ENCODE measurements at regions not wholly inside any gene's neighbourhood (a gene's known extent, or its start where the extent isn't known, plus 50 kb on each side); places are given as distances from the start of the nearest gene placed in this dataset.

DNA sequence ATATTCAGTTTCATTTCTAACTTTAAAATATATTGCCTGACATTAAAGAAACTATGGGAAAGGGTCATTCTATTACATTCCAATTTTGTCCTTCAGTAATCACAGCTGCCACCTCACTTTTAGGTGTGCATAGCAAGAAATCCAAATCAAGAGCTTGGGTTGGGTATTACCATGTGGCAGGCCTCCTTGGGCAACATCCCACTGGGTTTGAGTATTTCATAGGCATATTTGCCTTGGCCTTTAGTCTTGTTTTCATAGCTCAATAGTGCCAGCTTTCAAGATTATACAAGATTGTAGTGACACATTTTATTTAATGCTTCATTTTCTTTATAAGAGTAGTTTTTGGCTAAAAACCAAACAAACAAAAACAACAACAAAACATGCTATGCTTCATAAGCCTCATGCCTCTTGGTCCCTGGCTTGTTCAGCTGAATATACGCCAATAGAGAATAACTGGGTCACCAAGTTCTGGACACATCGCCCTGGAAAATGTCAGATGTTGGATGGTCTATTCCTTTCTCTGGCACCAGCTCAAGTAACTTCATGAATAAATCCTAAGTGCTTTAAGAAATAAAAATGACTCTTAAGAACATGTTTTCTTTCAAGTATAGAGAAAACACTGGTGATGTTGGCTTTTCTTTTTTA, 167.4 kb upstream of the STARD13 start:
- TF ChIP-seq, protein P1, sequence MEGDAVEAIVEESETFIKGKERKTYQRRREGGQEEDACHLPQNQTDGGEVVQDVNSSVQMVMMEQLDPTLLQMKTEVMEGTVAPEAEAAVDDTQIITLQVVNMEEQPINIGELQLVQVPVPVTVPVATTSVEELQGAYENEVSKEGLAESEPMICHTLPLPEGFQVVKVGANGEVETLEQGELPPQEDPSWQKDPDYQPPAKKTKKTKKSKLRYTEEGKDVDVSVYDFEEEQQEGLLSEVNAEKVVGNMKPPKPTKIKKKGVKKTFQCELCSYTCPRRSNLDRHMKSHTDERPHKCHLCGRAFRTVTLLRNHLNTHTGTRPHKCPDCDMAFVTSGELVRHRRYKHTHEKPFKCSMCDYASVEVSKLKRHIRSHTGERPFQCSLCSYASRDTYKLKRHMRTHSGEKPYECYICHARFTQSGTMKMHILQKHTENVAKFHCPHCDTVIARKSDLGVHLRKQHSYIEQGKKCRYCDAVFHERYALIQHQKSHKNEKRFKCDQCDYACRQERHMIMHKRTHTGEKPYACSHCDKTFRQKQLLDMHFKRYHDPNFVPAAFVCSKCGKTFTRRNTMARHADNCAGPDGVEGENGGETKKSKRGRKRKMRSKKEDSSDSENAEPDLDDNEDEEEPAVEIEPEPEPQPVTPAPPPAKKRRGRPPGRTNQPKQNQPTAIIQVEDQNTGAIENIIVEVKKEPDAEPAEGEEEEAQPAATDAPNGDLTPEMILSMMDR (IDR thresholded peaks at IDR 0.05; ENCODE audit: low read depth, low read length): no peak
- DNase-seq (ENCODE audit: extremely low read depth, low read depth): no peak

DNA sequence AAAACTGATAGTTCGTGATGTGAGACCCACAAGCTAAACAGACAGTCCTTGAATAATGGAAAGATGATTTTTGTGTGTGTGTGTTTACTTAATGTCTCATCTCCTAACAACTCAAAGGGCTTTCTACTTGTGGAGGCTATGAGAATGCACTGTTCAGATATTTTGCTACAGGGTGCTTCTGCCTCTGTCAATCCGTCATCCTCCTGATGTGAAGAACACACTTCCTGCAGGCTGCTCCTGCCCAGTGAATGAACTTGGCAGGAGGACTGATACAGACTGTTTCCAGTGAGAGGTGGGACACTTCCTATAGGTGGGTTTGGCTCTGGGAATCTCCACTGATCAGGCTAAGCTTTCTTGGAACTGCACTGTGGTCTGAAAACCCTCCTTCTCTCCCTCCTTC, 168.4 kb upstream of the STARD13 start:
- DNase-seq (ENCODE audit: extremely low read depth, low read depth): no peak
- TF ChIP-seq, protein P1 (IDR thresholded peaks at IDR 0.05; ENCODE audit: low read depth, low read length): no peak

DNA sequence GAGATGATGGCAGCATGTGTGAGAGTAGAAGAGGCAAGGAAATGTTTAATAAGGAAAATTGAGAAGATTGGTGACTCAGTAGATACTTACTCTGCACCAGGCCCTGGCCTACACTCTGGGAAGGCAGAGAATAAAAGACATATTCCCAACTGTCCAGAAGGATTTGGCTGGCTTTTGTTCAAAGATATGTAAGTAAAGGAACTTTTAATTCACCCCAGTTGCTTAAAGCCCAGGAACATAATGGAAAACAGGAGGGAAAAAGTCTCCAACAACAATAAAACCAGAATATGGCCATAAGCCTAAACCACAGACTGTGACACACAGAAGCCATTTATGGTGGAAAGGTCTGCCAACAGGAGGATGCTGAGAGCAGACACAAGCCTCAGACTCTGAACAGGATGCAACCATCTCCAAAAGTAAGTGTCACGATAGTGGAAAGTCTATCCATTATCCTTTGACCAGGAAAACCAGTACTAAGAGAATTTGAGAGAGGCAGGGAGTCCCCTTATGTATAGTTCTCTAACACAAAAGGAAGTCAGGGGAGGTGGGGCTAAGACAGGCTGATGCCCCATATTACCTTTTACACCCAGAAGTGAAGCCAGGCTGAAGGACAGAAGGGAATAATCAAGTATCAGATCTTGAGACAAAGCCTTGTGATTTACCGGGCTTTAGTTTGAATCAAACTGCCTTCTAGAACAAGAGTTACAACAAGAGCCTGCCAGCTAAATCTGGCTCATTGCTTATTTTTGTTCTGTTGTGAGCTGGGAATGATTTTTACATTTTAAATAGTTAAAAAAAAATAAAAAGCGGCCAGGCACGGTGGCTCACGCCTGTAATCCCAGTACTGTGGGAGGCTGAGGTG, 169.5 kb upstream of the STARD13 start:
- TF ChIP-seq, protein P1 (IDR thresholded peaks at IDR 0.05; ENCODE audit: low read depth, low read length): no peak
- DNase-seq (ENCODE audit: extremely low read depth, low read depth): peak; percentile 61

DNA sequence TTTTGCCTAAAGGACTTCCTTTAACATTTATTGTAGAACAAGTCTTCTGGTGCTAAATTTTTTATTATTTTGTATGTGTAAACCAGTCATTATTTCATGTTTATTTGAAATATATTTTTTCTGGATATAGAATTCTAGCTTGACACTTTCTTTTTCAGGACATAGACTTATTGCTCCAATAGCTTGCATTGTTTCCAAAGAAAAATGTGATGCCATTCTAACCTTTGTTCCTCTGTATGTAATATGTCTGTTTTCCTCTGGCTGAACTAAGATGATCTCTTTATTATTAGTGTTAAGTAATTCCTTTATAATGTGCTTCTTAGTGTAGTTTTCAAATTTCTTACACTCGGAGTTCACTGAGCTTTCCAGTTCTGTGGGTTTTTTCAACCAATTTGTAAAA, 174.1 kb upstream of the STARD13 start:
- no peak for DNase-seq (ENCODE audit: extremely low read depth, low read depth)
- TF ChIP-seq, protein P1 (IDR thresholded peaks at IDR 0.05; ENCODE audit: low read depth, low read length): no peak

DNA sequence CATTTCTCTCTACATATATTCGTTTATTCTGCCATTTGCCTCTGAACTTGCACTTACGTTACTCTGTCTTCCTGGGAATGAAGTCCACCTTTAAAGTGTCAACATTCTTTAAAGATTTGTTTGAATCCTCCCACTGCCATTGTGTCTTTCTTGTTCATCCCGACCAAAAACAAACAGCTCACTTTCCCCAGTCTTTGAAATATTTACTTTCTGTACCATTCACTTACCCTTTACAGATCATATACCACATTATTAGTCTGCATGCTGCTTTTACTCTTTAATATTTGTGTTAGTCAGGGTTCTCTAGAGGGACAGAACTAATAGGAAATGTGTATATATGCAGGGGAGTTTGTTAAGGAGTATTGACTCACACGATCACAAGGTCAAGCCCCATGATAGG, 176.6 kb upstream of the STARD13 start:
- TF ChIP-seq, protein P1 (IDR thresholded peaks at IDR 0.05; ENCODE audit: low read depth, low read length): no peak
- no peak for DNase-seq (ENCODE audit: extremely low read depth, low read depth)

DNA sequence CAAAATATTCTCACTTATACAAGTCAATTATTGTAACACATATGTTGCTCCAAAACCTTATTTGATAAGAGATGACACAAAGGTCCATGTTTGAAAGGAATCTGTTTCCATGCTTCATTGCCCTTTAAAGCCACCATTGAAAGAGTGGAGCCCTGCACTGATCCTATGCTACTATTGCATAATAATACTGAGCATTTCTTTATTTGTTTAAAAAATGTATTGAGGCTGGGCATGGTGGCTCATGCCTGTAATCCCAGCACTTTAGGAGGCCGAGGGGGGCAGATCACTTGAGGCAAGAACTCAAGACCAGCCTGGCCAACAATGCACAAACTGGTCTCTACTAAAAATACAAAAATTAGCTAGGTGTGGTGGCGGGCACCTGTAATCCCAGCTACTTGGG, 178.8 kb upstream of the STARD13 start:
- no peak for DNase-seq (ENCODE audit: extremely low read depth, low read depth)
- TF ChIP-seq, protein P1 (IDR thresholded peaks at IDR 0.05; ENCODE audit: low read depth, low read length): no peak

DNA sequence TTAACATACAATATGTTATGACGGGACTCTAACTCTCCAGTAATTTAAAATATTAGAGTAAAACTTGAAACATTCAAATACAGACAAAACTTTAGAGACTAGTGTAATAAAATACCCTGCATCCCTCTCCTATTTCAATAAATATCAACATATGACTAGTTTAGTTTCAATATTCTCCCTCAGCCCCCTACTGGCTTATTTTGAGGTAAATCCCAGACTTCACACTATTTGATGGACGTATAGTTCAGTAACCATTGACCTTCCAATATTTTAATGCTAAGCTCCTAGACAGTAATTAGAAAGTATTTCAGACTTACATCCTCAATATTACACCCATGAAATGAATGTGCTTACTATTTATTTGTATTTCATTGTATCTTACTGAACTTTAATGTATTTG, 180.7 kb upstream of the STARD13 start:
- no peak for DNase-seq (ENCODE audit: extremely low read depth, low read depth)
- TF ChIP-seq, protein P1 (IDR thresholded peaks at IDR 0.05; ENCODE audit: low read depth, low read length): peak; percentile 1; the same call in 1 of the 2 replicates
